ENCODE measurements at regions not wholly inside any gene's neighbourhood (a gene's known extent, or its start where the extent isn't known, plus 50 kb on each side); places are given as distances from the start of the nearest gene placed in this dataset.
A peak's percentile ranks its signal among the peaks of the same experiment; 100 is the strongest.
"Not testable (repeated sequence)": the region's sequence is repeated elsewhere in the genome, so short reads cannot be mapped to it uniquely, and the experiment has no call there.

DNA sequence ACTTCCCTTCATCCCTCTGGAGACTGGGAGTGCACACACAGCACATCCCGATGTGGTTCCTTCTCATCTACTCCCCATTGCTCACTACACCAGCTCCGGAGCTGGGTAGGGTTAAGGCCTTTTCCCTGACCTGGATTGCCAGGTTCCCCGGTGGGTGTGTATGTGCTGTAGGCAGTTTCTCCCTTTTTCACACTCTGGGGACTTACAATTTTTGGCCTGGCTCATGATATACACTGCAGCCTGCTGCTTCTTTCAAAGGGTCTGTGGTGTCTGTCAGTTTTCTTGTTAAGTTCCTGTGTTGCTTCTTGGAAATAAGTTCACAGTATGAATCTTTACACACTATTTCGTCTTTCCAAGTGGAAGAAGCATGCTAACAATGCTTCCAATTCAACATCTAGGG is 405.5 kb downstream of the UTRN start:
- no peak overlapping the region for H3K27ac ChIP-seq (ENCODE audit: low read depth, low read length)
- peaks cover 36 to 61% (median 42%) of the 10 kb centered on the region in 3 donors for H3K4me1 Mint-ChIP-seq
- peak overlapping the region in 3 of 8 donors; percentile 2 to 41 (median 11) for H3K27ac Mint-ChIP-seq
- CTCF ChIA-PET, result no interaction called here
- no peaks in the 10 kb centered on the region for H3K27me3 ChIP-seq (ENCODE audit: insufficient read depth, low read length, poor library complexity, severe bottlenecking)
- H3K4me3 Mint-ChIP-seq, result no peak overlapping the region
- no peaks in the 10 kb centered on the region for H3K4me1 ChIP-seq (ENCODE audit: insufficient read depth, low read length)
- H3K9me3 ChIP-seq (ENCODE audit: low read length), result peaks cover 7% of the 10 kb centered on the region
- POLR2A ChIA-PET, result no interaction called here
- DNase-seq, result no peak
- peaks cover 23 to 35% (median 29%) of the 10 kb centered on the region in 5 donors for H3K9me3 Mint-ChIP-seq
- H3K36me3 ChIP-seq (ENCODE audit: insufficient read depth, low read length), result no peaks in the 10 kb centered on the region
- H3K36me3 Mint-ChIP-seq, result peaks cover 42 to 62% (median 53%) of the 10 kb centered on the region in 3 donors
- H3K27me3 Mint-ChIP-seq, result no peaks in the 10 kb centered on the region
- no peak overlapping the region for H3K4me3 ChIP-seq (ENCODE audit: low read length)

DNA sequence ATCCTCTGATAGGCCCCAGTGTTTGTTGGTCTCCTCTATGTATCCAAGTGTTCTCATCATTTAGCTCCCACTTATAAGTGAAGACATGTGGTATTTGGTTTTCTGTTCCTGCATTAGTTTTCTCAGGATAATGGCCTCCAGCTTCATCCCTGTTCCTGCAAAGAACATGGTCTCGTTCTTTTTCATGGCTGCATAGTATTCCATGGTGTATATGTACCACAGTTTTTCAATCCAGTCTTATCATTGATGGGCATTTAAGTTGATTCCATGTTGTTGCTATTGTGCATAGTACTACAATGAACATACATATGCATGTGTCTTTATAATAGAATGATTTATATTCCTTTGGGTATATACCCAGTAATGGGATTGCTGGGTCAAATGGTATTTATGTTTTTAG is 406.9 kb downstream of the UTRN start:
- H3K9me3 ChIP-seq (ENCODE audit: low read length); H3K4me3 Mint-ChIP-seq: not testable (repeated sequence)
- POLR2A ChIA-PET, result interaction anchor here (0.7 kb wide), 1 partner anchor 121 kb away, joined by 3 read pairs; no protein-coding TSS in a partner anchor

DNA sequence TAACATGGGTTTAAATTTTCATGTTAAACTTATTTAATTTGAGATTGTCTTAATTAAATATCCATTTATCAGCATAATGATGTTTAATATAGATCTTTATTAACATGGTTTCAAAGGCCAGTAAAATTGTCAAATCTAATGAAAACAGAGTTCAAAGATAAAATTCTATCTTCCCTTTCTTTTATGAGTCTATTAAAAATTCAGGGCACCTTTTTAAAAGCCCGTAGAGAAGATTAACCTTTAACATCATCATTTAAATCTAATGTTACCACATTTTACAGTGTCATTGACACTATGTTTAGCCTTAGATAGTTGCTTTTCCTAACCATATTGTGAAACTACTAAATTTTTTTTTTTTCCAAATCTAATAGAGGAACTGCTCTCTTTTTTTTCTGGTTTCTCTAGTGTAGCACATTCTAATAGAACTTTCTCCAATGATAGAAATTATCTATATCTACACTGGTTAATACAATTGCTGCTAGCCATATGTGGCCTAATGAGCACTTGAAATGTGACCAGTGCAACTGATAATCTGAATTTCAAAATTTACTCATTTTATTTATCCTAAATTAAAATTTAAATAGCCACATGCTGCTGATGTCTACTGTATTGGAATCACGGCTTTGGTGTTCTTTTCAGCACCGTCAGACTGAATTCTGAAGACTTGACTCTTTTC is 410.9 kb downstream of the UTRN start:
- CTCF ChIA-PET, result no interaction called here

More for the DNA sequence above, 406.9 kb downstream of the UTRN start:
- H3K4me3 ChIP-seq (ENCODE audit: low read length); H3K27ac ChIP-seq (ENCODE audit: low read depth, low read length); CTCF ChIA-PET; H3K36me3 ChIP-seq (ENCODE audit: insufficient read depth, low read length); DNase-seq; H3K27me3 Mint-ChIP-seq; H3K27me3 ChIP-seq (ENCODE audit: insufficient read depth, low read length, poor library complexity, severe bottlenecking); H3K27ac Mint-ChIP-seq: not testable (repeated sequence)
- H3K4me1 ChIP-seq (ENCODE audit: insufficient read depth, low read length), result peaks cover 12% of the 10 kb centered on the region
- Mint-ChIP-seq H3K4me1 (peaks cover 44 to 62% (median 53%) of the 10 kb centered on the region in 3 donors), H3K36me3 (peaks cover 30 to 48% (median 39%) of the 10 kb centered on the region in 3 donors), H3K9me3 (peaks cover 13 to 23% (median 16%) of the 10 kb centered on the region in 5 donors)

DNA sequence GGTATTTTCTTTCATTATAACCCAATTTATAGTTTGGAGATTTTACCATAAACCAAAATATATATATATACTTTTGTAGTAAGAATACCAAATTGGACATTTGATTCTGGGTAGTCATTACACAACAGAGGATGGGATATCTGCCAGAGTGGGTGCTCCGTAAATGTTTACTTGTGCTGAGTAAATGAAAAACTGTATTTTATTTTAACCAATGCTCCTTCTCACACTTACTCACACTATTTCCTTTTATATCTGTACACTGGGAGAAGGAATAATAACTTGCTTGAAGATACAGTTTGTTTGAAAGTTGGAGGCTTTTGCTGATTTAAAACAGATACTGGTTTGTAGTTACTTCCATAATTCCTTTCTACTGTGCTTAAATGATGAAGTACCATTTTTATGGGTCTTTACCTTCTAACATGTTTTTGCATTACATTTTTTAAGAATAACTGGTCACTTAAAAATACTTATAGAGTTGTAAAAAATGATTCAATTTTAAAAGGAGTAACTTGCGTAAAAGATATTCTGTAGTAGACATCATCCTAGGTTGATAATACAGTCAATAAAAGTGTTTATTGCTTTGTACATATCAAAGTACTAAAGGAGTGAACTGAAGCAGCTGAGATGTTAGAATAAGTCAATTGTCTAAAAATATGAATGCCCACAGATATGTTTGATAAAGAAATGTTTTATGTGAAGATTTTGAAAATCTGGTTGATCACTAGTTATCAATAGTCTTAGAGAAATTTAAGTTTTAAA is 411.7 kb downstream of the UTRN start:
- CTCF ChIA-PET, result no interaction called here
- Histone ChIP-seq H3K4me1 (ENCODE audit: insufficient read depth, low read length) (peaks cover 13% of the 10 kb centered on the region), H3K36me3 (ENCODE audit: insufficient read depth, low read length) (no peaks in the 10 kb centered on the region), H3K27ac (ENCODE audit: low read depth, low read length) (no peak overlapping the region), H3K27me3 (ENCODE audit: insufficient read depth, low read length, poor library complexity, severe bottlenecking) (no peaks in the 10 kb centered on the region), H3K4me3 (ENCODE audit: low read length) (no peak overlapping the region), H3K9me3 (ENCODE audit: low read length) (no peaks in the 10 kb centered on the region)
- DNase-seq, result no peak
- H3K9me3 Mint-ChIP-seq, result peaks cover 3 to 7% (median 4%) of the 10 kb centered on the region in 5 donors
- H3K4me1 Mint-ChIP-seq, result peaks cover 41 to 45% (median 43%) of the 10 kb centered on the region in 3 donors
- POLR2A ChIA-PET, result no interaction called here
- no peak overlapping the region for H3K4me3 Mint-ChIP-seq
- peak overlapping the region in 1 of 8 donors; percentile 9 for H3K27ac Mint-ChIP-seq
- peaks cover 12 to 29% (median 14%) of the 10 kb centered on the region in 3 donors for H3K36me3 Mint-ChIP-seq
- no peaks in the 10 kb centered on the region for H3K27me3 Mint-ChIP-seq

More for the DNA sequence above, 410.9 kb downstream of the UTRN start:
- Mint-ChIP-seq H3K4me1 (peaks cover 45 to 51% (median 48%) of the 10 kb centered on the region in 3 donors), H3K36me3 (peaks cover 14 to 27% (median 16%) of the 10 kb centered on the region in 3 donors), H3K4me3 (no peak overlapping the region), H3K27me3 (no peaks in the 10 kb centered on the region), H3K9me3 (peaks cover 4 to 8% (median 6%) of the 10 kb centered on the region in 5 donors), H3K27ac (peak overlapping the region in 1 of 8 donors; percentile 43)
- no peaks in the 10 kb centered on the region for H3K27me3 ChIP-seq (ENCODE audit: insufficient read depth, low read length, poor library complexity, severe bottlenecking)
- POLR2A ChIA-PET, result no interaction called here
- peaks cover 13% of the 10 kb centered on the region for H3K4me1 ChIP-seq (ENCODE audit: insufficient read depth, low read length)
- DNase-seq, result no peak
- no peaks in the 10 kb centered on the region for H3K9me3 ChIP-seq (ENCODE audit: low read length)
- no peak overlapping the region for H3K4me3 ChIP-seq (ENCODE audit: low read length)
- H3K27ac ChIP-seq (ENCODE audit: low read depth, low read length), result no peak overlapping the region
- H3K36me3 ChIP-seq (ENCODE audit: insufficient read depth, low read length), result no peaks in the 10 kb centered on the region

DNA sequence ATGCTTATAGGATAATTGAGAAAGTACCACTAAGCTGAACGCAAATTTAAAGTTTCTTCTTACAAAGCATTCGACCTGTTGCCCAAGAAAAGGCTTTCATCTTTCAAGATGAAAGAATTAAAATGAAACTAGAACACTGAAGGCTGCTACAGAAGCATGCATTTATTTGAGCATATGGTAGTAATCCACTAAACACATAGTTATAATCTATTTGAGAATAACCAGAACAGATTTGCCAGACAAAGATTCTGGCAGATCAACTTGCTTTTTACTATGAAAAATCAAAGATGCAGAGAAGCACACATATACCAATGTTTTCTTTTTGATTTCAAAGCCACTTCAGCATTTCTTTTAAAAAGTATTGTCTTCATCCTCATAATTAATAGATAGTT is 412.2 kb downstream of the UTRN start:
- Mint-ChIP-seq H3K4me3 (no peak overlapping the region), H3K9me3 (peaks cover 0 to 3% (median 0%) of the 10 kb centered on the region in 5 donors), H3K36me3 (peaks cover 8 to 25% (median 8%) of the 10 kb centered on the region in 3 donors), H3K4me1 (peaks cover 41 to 42% (median 41%) of the 10 kb centered on the region in 3 donors), H3K27ac (peak overlapping the region in 1 of 8 donors; percentile 0), H3K27me3 (no peaks in the 10 kb centered on the region)
- no peak overlapping the region for H3K4me3 ChIP-seq (ENCODE audit: low read length)
- no peak overlapping the region for H3K27ac ChIP-seq (ENCODE audit: low read depth, low read length)
- ChIA-PET CTCF (no interaction called here), POLR2A (no interaction called here)
- H3K27me3 ChIP-seq (ENCODE audit: insufficient read depth, low read length, poor library complexity, severe bottlenecking), result no peaks in the 10 kb centered on the region
- no peaks in the 10 kb centered on the region for H3K9me3 ChIP-seq (ENCODE audit: low read length)
- peak in 1 of 5 donors; percentile 4 for DNase-seq
- H3K36me3 ChIP-seq (ENCODE audit: insufficient read depth, low read length), result no peaks in the 10 kb centered on the region
- H3K4me1 ChIP-seq (ENCODE audit: insufficient read depth, low read length), result peaks cover 13% of the 10 kb centered on the region

DNA sequence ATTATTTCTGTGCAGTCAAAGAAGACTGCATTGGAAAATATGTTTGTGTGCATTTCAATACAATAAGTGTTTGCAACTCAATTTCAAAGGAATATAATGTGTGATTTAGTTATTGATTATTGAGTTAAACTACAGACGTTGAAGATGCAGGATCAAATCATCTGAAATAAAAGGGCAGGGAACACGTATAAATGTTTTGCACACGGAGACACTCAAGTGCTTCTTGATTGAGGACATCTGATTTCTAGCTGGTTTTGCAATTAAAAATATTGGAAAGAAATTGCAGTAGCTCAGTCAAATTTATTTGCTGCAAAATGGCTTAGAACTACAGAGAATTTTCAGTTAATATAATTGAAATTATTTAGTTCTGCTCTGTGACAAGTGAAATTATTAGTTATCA is 412.7 kb downstream of the UTRN start:
- Histone ChIP-seq H3K4me3 (ENCODE audit: low read length) (no peak overlapping the region), H3K36me3 (ENCODE audit: insufficient read depth, low read length) (no peaks in the 10 kb centered on the region), H3K9me3 (ENCODE audit: low read length) (no peaks in the 10 kb centered on the region), H3K27me3 (ENCODE audit: insufficient read depth, low read length, poor library complexity, severe bottlenecking) (no peaks in the 10 kb centered on the region), H3K27ac (ENCODE audit: low read depth, low read length) (no peak overlapping the region), H3K4me1 (ENCODE audit: insufficient read depth, low read length) (peaks cover 13% of the 10 kb centered on the region)
- POLR2A ChIA-PET, result no interaction called here
- Mint-ChIP-seq H3K9me3 (no peaks in the 10 kb centered on the region), H3K27ac (peak overlapping the region in 1 of 8 donors; percentile 24), H3K4me1 (peaks cover 37 to 38% (median 37%) of the 10 kb centered on the region in 3 donors), H3K36me3 (peaks cover 4 to 21% (median 4%) of the 10 kb centered on the region in 3 donors), H3K27me3 (no peaks in the 10 kb centered on the region), H3K4me3 (no peak overlapping the region)
- CTCF ChIA-PET, result no interaction called here
- no peak for DNase-seq

DNA sequence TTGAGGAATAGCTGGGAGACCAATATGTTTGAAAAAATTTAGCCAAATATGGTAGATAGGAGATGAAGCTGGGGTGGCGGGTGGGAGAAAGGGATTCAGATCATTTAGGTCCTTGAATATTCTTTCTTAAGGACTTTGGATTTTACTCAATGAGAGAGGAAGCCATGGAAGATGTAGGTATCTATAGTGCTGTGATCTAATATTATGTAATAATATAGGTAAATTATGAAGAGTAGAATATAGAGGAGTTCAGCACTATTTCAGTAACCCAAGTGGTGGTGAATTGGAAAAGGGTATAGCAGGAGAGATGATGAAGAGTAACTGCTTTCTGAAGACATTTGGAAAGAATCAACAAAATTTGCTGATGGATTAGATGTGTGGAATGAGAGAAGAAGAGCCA is 417.6 kb downstream of the UTRN start:
- no peak overlapping the region for H3K4me3 ChIP-seq (ENCODE audit: low read length)
- H3K36me3 Mint-ChIP-seq, result peaks cover 8 to 44% (median 12%) of the 10 kb centered on the region in 3 donors
- ChIA-PET CTCF (no interaction called here), POLR2A (no interaction called here)
- no peaks in the 10 kb centered on the region for H3K27me3 Mint-ChIP-seq
- H3K27me3 ChIP-seq (ENCODE audit: insufficient read depth, low read length, poor library complexity, severe bottlenecking), result no peaks in the 10 kb centered on the region
- no peaks in the 10 kb centered on the region for H3K9me3 ChIP-seq (ENCODE audit: low read length)
- DNase-seq, result no peak
- H3K9me3 Mint-ChIP-seq, result no peaks in the 10 kb centered on the region
- H3K4me1 ChIP-seq (ENCODE audit: insufficient read depth, low read length), result no peaks in the 10 kb centered on the region
- H3K27ac Mint-ChIP-seq, result no peak overlapping the region
- no peak overlapping the region for H3K27ac ChIP-seq (ENCODE audit: low read depth, low read length)
- peaks cover 6 to 10% (median 8%) of the 10 kb centered on the region in 3 donors for H3K4me1 Mint-ChIP-seq
- no peaks in the 10 kb centered on the region for H3K36me3 ChIP-seq (ENCODE audit: insufficient read depth, low read length)
- no peak overlapping the region for H3K4me3 Mint-ChIP-seq

DNA sequence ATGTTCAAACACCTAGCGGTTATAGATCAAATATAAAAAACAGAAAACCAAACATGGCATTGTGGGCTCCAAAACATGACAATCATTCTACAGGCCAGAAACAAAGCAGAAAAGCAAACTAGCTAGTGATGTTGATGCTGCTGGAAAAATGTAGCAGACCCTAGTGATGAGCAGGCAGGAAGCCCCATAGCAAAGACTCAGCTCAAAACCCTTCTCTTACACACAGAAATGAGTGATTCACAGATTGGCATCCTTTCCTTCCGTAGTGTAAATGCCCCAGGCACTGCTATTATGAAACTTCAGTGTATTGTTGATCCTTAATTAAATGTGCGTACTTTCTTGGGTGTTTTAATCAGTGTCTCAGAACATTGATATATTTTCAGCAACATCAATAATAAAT is 425.1 kb downstream of the UTRN start:
- CTCF ChIA-PET, result no interaction called here
- Mint-ChIP-seq H3K4me3 (no peak overlapping the region), H3K9me3 (no peaks in the 10 kb centered on the region), H3K4me1 (peaks cover 13 to 33% (median 26%) of the 10 kb centered on the region in 3 donors), H3K27ac (no peak overlapping the region), H3K27me3 (no peaks in the 10 kb centered on the region), H3K36me3 (peaks cover 0 to 34% (median 13%) of the 10 kb centered on the region in 3 donors)
- POLR2A ChIA-PET, result no interaction called here
- Histone ChIP-seq H3K27me3 (ENCODE audit: insufficient read depth, low read length, poor library complexity, severe bottlenecking) (no peaks in the 10 kb centered on the region), H3K9me3 (ENCODE audit: low read length) (no peaks in the 10 kb centered on the region), H3K27ac (ENCODE audit: low read depth, low read length) (no peak overlapping the region), H3K4me3 (ENCODE audit: low read length) (no peak overlapping the region), H3K36me3 (ENCODE audit: insufficient read depth, low read length) (no peaks in the 10 kb centered on the region), H3K4me1 (ENCODE audit: insufficient read depth, low read length) (no peaks in the 10 kb centered on the region)
- DNase-seq, result no peak

Measured in CD8-positive, alpha-beta memory T cell (primary cell).